Kasumi-1 (cell line): ENCODE measurements at regions not wholly inside any gene's neighbourhood (a gene's known extent, or its start where the extent isn't known, plus 50 kb on each side); places are given as distances from the start of the nearest gene placed in this dataset.
"Not testable (repeated sequence)": the region's sequence is repeated elsewhere in the genome, so short reads cannot be mapped to it uniquely, and the experiment has no call there.

Source experiments
- DNase-seq, 2 experiments: peaks; one replicate each; lab custom pipeline; 2025; lab: John Stamatoyannopoulos, UW

GRCh38 chrX:127457161-127457560 is 595.0 kb downstream of the ACTRT1 start:
- no peak for DNase-seq

DNA sequence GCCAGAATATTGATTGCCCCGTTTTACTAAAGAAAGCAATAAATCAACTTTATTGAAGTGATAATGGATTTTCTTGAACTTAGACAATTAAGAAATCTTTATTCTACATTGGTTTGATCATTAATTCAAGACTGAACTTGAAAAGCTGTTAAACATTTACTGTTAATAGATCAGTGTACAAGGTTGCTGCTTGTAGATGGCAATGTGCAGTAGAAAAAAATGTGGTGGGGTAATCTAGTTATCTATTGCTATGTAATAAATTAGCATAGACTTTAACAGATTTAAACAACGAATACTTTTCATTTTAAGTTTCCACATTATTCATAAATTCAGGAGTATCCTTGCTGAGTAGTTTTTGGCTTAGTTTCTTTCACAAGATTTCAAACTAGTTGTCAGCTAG is 612.5 kb downstream of the ACTRT1 start:
- DNase-seq, result no peak

- no peak for DNase-seq
Measured at GRCh38 chrX:127405946-127406345, 586.4 kb downstream of the PRR32 start.

DNA sequence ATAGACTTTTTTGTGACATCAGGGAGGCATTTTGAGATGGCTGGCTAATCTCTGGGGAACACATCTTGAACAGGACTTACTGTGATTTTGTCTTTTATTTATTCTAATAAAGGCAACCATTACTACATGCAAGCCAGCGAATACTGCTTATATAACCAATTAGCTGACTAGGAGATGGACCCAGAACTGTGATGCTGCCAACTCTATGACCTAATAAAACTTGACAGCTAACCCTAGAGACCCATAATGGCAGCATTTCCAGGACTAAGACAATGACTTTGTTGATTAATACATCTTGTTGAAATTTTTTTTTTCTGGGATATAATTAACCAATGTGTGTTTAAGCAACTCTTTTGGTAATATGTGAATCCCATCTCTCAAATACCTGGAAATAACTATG is 584.6 kb downstream of the PRR32 start:
- no peak for DNase-seq

DNA sequence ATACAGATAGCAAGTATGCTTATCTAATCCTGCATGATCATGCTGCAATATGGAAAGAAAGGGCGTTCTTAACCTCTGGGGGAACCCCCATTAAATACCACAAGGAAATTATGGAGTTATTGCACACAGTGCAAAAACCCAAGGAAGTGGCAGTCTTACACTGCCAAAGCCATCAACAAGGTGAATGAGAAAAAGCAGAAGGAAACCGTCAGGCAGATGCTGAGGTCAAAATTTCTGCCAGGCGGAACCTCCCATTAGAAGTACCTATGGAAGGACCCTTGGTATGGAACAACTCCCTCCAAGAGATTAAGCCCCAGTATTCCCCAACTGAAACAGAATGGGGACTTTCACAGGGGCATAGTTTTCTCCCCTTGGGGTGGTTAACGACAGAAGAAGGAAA is 580.7 kb downstream of the PRR32 start:
- DNase-seq, result not testable (repeated sequence)

DNA sequence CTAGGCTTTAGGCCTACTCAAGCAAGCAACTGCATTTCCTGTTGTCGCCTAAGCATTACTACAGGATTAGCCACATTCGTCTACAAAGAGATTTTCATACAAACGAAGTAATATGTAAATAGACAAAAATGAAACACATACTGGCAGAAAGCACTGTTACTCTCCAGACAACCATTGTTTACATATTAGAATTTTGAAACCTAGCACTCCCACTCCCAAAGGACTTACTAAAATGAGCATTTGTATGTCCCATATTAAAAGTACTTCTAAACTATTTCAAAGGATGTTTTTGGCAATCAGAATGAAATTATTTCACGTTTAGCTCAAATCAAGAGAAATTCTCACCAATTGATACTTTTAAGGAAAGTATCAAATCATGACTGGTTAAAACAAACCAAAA is 570.8 kb downstream of the PRR32 start:
- no peak for DNase-seq

DNA sequence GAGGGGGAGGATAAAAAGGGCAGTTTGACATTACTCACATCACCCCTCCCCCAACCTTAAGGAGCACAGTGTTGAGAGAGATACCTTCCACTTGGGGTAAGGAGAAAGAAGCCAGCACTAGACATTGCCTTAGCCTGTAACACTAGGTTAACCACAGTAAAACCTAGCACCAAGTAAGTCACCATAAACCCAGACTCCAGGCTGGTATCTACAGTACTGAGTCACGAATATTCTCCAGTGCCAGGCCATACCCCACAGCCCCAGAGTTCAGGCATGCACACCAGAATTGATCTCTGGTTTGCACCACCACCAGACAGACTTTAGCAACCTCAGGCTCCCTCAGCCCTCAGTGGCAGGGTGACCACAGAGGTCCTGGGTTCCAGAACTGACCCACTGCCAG is 570.4 kb downstream of the PRR32 start:
- no peak for DNase-seq
